NCI-H2227 (cell line): ENCODE measurements at regions not wholly inside any gene's neighbourhood (a gene's known extent, or its start where the extent isn't known, plus 50 kb on each side); places are given as distances from the start of the nearest gene placed in this dataset.

Source experiments
- DNase-seq: peaks from one replicate; lab custom pipeline; 2025; ENCODE audit not compliant: unreplicated experiment; lab: John Stamatoyannopoulos, UW

GRCh38 chr10:28250782-28251181 is 52.1 kb downstream of the MPP7 start:
- DNase-seq, result peak; percentile 11

GRCh38 chr10:28250358-28250757 is 52.5 kb downstream of the MPP7 start:
- no peak for DNase-seq

- no peak for DNase-seq
Observed at GRCh38 chr10:28249512-28249911, 53.4 kb downstream of the MPP7 start.

GRCh38 chr10:28248092-28248491 is 54.8 kb downstream of the MPP7 start:
- DNase-seq, result no peak

- DNase-seq, result no peak
Observed at GRCh38 chr10:28246023-28246422, 56.8 kb downstream of the MPP7 start.

- no peak for DNase-seq
Observed at GRCh38 chr10:28243923-28244322, 58.9 kb downstream of the MPP7 start.

GRCh38 chr10:28242555-28243204 is 60.2 kb downstream of the MPP7 start:
- no peak for DNase-seq

GRCh38 chr10:28241741-28242399 is 61.0 kb downstream of the MPP7 start:
- peak; percentile 64 for DNase-seq

GRCh38 chr10:28240400-28240799 is 62.5 kb downstream of the MPP7 start:
- DNase-seq, result no peak

GRCh38 chr10:28236591-28236990 is 66.3 kb downstream of the MPP7 start:
- DNase-seq, result peak; percentile 2

- DNase-seq, result no peak
Observed at GRCh38 chr10:28220811-28221210, 82.1 kb downstream of the MPP7 start.

- no peak for DNase-seq
Observed at GRCh38 chr10:28219251-28219650, 83.6 kb downstream of the MPP7 start.

GRCh38 chr10:28217848-28218247 is 85.0 kb downstream of the MPP7 start:
- no peak for DNase-seq

GRCh38 chr10:28215930-28216329 is 86.9 kb downstream of the MPP7 start:
- no peak for DNase-seq

- no peak for DNase-seq
Observed at GRCh38 chr10:28214219-28214618, 88.6 kb downstream of the MPP7 start.

GRCh38 chr10:28211759-28212158 is 91.1 kb downstream of the MPP7 start:
- no peak for DNase-seq

GRCh38 chr10:28207799-28208198 is 95.1 kb downstream of the MPP7 start:
- DNase-seq, result no peak

GRCh38 chr10:28202941-28203352 is 99.9 kb downstream of the MPP7 start:
- no peak for DNase-seq

GRCh38 chr10:28201410-28202400 is 101.2 kb downstream of the MPP7 start:
- DNase-seq, result no peak

- DNase-seq, result no peak
Observed at GRCh38 chr10:28200775-28201174, 102.1 kb downstream of the MPP7 start.

GRCh38 chr10:28199941-28200340 is 102.9 kb downstream of the MPP7 start:
- DNase-seq, result no peak

GRCh38 chr10:28190196-28190595 is 112.7 kb downstream of the MPP7 start:
- no peak for DNase-seq
